ENCODE measurements at regions not wholly inside any gene's neighbourhood (a gene's known extent, or its start where the extent isn't known, plus 50 kb on each side); places are given as distances from the start of the nearest gene placed in this dataset.
"Not testable (repeated sequence)": the region's sequence is repeated elsewhere in the genome, so short reads cannot be mapped to it uniquely, and the experiment has no call there.

DNA sequence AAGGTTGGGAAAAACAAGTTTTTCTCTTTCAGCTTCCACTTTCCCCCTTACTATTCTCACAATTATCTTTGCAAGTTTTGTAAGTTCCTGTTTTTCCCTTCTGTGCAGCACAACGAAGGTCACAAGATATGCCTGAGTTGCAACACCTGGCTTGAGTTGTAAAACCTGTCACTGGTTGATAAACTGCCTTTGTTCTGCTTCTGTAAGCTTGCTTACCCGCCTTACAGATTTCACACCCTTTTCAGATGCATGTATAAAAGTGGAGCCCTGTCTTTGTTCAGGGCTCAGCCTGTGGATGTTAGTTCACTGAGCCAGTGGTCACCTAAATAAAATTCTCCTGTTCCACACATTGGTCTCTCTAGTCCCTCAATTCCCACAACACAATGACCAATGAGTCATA is 318.9 kb downstream of the UBE2NL start:
- not testable (repeated sequence) for DNase-seq

- not testable (repeated sequence) for DNase-seq
These were observed 324.6 kb downstream of the UBE2NL start for GRCh38 chrX:144208360-144209024.

DNA sequence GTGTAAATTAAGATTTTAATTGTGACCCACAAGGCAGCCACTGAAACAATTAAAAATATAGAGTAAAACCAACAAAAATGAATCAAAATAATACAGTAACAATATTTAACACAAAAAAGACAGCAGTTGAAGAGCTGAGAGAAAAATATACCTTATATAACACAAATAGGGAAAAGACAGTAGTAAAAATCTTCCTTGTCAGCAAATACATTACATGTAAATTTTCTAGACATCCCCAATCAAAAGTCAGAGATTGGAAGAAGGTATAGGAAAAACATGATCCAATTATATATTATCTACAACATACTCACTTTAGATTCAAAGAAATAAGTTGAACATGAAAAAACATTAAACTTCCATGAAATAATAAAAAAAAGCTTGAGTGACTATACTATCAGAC is 330.8 kb downstream of the UBE2NL start:
- DNase-seq: no peak

DNA sequence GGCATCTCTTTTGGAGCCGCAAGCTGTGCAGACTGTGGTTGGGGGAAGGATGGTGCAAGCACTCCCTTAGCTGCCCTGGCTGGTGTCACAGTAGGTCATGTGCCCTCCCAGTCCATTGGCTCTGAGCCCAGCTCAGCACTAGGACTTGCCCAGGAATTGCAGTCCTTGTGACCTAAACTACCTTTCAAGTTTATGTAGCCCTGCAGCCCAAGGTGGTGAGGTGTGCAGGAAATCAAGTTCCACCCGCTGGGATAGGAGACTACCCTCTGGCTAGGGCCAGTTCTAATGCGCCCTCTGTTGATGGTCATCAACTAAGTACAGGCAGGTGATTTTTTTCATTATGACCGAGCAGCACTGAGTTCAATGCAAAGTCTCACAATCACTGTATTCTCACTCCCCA is 335.2 kb downstream of the UBE2NL start:
- DNase-seq: no peak

GRCh38 chrX:144231116-144231785 is 347.4 kb downstream of the UBE2NL start:
- DNase-seq: not testable (repeated sequence)

DNA sequence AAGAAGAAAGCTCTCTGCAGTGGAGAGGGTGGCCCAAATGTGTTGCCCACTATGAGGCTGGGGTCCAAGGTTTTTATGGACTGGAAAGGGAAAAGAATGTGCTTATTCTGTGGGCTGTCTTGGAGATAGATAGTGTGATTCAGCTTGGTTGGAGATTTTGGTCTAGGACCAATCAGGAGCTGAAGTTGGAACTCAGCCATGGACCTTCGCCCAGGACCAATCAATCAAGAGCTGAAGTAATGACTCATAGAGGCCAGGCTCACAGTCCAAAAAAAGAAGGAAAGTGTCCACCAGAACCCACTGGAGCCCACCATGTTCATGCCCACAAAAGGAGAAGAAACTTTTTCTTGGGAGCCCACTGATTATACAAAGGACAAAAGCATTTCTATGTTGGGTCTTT is 369.5 kb downstream of the UBE2NL start:
- DNase-seq: no peak

- DNase-seq: no peak
These were observed 375.2 kb downstream of the UBE2NL start for GRCh38 chrX:144259054-144259453.

DNA sequence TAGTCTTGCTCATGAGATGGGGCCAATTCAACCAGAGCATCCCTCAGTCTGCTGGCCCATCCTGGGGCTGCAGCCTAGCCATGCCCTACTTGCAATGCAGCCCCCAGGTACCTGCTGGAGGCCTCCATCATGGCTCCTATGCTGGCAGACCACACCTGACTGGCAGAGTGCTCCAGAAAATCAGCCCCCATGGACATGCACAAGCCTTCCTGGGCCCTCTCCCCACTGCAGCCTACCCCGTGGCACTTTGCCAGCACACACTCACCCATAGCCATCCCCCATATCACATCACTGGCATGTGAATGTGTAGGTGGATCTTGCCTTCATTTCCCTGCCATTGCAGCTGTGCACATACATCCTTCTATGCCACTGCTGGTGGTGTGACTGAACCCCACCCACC is 381.8 kb downstream of the UBE2NL start:
- no peak for DNase-seq

- peak in 1 of 2 donors; percentile 2 for DNase-seq
These were observed 391.5 kb downstream of the UBE2NL start for GRCh38 chrX:144275367-144275766.

DNA sequence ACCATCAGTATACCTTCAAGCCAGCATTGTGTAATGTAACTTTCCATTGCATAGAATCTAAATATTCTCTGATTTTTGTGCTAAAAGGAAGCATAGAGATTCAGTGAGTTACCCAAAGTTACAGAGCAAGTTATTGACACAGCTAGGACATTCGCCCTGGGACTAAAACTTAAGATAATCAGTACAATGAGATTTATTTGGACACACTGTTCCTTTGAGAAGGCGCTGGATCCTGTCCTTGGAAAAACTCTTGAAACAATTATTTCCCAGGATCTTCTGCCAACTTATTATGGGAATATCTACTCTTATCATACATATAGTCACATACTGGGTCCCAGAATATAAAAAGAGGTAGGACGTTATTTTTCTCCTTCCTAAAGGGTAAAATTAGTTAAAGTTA is 392.0 kb downstream of the UBE2NL start:
- no peak for DNase-seq

DNA sequence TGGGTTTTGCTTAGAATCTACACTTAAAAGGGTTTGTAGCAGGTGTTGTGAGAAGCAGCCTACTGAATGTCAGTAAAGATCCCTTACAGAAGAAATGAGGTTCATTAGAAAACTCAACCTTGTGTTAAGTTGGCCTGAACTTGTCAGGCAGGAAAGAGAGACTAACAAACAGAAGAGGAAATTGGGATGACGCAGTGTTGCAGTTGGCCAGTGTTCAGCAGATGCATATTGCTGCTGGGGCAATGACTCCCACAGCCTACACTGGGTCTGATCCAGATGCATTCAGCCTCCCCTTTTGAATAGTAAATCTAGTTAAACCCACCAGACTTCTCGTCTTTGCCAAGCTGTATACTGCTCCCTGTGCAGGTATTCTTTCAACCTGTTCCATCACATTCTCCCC is 409.4 kb downstream of the UBE2NL start:
- DNase-seq: no peak

DNA sequence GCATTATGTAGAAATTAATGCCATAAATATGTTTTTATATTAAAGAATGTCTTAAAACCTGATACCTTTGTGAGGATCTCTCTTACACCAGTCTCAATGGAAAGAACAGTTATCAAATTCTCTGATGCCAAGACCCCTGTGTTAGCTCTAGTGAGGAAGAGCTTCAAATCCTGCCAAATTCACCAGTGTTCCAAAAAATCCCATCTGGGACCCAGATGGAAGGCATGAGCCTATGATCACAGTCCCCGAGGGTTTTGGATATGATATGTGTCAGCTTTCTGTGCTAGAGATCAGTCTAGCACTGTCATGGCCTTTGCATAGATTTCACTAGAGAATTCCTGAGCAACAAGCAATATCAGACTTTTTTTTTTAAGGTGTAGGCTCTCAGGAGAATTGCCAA is 412.1 kb downstream of the UBE2NL start:
- no peak for DNase-seq

DNA sequence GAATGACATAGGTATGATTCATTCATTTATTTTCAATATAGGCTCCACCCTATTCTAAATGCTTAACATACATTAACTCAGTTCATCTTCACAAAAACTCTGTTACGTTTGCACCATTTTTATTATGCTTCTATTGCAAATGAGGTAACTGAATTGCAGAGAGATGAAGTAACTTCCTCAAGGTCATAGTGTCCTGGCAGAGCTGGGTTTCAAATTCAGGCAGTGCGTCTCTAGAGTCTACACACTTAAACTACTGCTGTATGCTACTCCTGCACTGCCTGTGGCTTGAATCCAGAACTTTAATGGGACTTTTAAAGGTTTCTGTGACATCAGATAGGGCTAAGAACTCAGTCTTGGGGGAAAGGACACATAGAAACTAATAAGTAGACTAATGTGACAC is 413.4 kb downstream of the UBE2NL start:
- no peak for DNase-seq

GRCh38 chrX:144327495-144327894 is 443.6 kb downstream of the UBE2NL start:
- DNase-seq: no peak

- no peak for DNase-seq
These were observed 449.6 kb downstream of the UBE2NL start for GRCh38 chrX:144333429-144333828.

GRCh38 chrX:144334577-144334976 is 450.7 kb downstream of the UBE2NL start:
- no peak for DNase-seq

- no peak for DNase-seq
These were observed 451.5 kb downstream of the UBE2NL start for GRCh38 chrX:144335402-144335801.

GRCh38 chrX:144379156-144379555 is 495.3 kb downstream of the UBE2NL start:
- DNase-seq: no peak

DNA sequence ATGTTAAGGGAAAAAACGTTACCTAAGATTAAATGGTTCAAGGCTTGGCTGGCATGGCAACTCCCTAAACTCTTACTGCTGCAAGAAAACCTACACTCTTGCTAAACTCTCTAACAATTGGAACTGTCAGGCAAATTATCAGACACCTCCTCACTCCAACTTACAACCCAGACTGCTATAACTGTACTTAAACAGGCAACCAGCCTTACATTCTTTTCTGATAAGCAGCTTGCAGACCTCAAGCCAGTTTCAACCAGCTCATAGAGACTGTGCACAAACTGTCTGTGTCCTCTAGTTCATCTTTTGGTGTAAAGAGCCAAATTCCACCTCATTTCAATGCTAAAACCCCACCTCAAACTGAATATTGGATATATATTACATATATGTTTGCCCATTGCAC is 504.9 kb downstream of the UBE2NL start:
- no peak for DNase-seq

Data from hippocampal formation (tissue), 2 donors.